ENCODE measurements at regions not wholly inside any gene's neighbourhood (a gene's known extent, or its start where the extent isn't known, plus 50 kb on each side); places are given as distances from the start of the nearest gene placed in this dataset.
"Not testable (repeated sequence)": the region's sequence is repeated elsewhere in the genome, so short reads cannot be mapped to it uniquely, and the experiment has no call there.

DNA sequence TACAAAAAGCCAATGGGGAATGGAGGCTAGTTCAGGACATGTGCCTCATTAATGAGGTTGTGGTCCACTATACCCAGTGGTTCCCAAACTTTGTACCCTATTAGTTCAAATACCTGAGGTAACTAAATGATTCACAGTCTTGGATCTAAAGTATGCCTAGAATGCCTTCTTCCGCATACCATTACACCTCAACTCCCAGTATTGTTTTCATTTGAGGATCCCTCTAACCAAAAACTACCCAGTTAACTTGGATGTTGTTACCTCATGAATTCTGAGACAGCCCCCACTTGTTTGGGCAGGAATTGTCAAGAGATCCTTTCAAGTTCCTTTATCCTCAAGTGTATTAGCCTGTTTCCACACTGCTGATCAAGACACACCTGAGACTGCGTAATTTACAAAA is 439.2 kb downstream of the PCDH10 start:
- Mint-ChIP-seq H3K4me1 (no peaks in the 10 kb centered on the region), H3K9me3 (peaks cover 2% of the 10 kb centered on the region), H3K4me3 (no peak overlapping the region), H3K36me3 (no peaks in the 10 kb centered on the region), H3K27ac (no peak overlapping the region)
- ATAC-seq (no peak), DNase-seq (ENCODE audit: low spot score in 2 of 2) (no peak)

GRCh38 chr4:133585323-133585722 is 436.2 kb downstream of the PCDH10 start:
- Mint-ChIP-seq H3K4me3 (no peak overlapping the region), H3K36me3 (no peaks in the 10 kb centered on the region), H3K4me1 (no peaks in the 10 kb centered on the region), H3K27ac (no peak overlapping the region), H3K9me3 (no peaks in the 10 kb centered on the region)
- DNase-seq (ENCODE audit: low spot score in 2 of 2): no peak
- no peak for ATAC-seq

DNA sequence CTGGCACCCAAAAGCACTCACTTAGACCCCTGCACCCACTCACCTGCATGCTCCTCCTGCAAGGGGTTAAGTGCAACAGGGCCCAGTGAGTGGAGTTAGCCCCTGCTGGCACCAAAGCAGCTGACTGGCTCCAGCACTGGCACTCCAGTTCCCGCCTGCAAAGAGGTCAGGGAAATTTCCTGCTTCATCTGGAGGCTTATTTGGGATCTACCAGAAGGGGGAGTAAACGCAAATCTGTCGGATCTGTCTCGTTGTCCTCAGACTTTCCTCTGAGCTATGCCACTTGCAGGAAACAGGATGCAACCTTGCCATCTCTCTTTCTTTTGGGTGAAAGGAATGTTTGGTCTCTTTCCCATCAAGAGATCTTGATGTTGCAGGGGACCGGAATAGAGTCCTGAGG is 435.6 kb downstream of the PCDH10 start:
- no peak for DNase-seq (ENCODE audit: low spot score in 2 of 2)
- ATAC-seq: no peak
- Mint-ChIP-seq H3K27ac (no peak overlapping the region), H3K4me3 (no peak overlapping the region), H3K36me3 (no peaks in the 10 kb centered on the region), H3K9me3 (peaks cover 4% of the 10 kb centered on the region), H3K4me1 (no peaks in the 10 kb centered on the region)

DNA sequence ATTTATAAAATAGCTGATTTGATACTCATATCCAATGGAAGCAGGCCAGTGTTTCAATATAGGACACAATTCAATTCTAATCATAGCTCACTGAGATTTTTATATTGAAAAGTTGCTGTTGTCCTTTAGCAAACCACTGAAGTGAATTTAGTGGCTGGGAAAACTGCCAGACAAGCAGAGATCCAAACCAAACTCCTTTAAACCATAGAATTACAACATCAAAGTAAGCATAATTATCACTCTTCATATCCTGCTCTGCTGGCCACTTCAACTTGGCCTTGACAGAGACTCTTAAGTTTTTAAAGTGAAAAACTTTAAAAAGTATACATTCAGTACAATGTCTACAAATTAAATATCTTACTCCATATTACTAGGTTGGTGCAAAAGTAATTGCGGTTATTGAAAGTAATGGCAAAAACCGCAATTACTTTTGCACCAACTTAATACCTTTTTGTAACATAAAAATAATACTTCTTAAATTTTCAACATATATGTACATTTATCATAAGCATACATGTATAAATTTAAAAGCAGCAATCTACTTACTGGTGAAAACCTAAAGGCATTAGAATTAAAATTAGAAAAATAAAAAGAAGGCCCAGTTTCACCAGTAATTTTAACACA is 433.0 kb downstream of the PCDH10 start:
- Mint-ChIP-seq H3K36me3 (no peaks in the 10 kb centered on the region), H3K4me1 (no peaks in the 10 kb centered on the region), H3K9me3 (peaks cover 12% of the 10 kb centered on the region), H3K4me3 (no peak overlapping the region), H3K27ac (no peak overlapping the region)
- DNase-seq (ENCODE audit: low spot score in 2 of 2): no peak
- ATAC-seq: no peak

DNA sequence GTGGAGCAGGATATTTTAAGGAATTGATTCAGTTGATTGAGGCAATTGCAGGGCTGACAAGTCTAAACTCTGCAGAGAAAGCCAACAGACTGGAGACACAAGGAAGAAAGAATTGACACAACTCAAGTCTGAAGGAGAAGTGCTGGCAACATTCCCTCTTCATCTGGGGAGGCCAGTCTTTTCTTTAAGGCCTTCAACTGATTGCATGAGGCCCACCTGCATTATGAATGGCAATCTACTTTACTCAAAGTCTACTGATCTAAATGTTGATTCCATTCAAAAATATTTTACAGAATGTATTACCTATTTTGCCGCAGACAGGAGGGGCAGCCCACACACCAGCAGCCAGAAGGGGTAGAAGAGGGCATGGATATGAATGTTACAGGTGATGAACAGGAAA is 425.2 kb downstream of the PCDH10 start:
- ATAC-seq: no peak
- Mint-ChIP-seq H3K4me1 (no peaks in the 10 kb centered on the region), H3K36me3 (no peaks in the 10 kb centered on the region), H3K27ac (no peak overlapping the region), H3K4me3 (no peak overlapping the region), H3K9me3 (peaks cover 11% of the 10 kb centered on the region)
- no peak for DNase-seq (ENCODE audit: low spot score in 2 of 2)

DNA sequence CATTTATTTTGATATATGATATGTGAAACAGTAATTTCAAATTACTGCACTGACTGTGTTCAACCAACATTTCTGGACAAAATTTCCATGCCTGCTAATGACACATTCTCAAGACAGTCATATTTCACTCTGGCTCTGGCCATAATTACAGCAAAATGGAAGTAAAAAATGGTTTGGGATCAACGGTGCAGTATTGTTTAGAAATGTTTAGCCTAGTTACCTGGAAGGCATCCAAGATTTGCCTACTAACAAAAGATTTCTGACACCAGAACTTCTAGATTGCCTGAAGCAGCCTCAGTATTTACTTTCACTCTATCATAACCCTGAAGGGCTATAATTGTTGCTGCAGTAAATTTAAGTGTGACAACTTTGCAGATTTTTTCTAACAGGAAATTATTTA is 416.3 kb downstream of the PCDH10 start:
- peaks cover 10% of the 10 kb centered on the region for H3K9me3 Mint-ChIP-seq
- H3K27ac Mint-ChIP-seq: no peak overlapping the region
- ATAC-seq (no peak), DNase-seq (ENCODE audit: low spot score in 2 of 2) (no peak)
- H3K36me3 Mint-ChIP-seq: no peaks in the 10 kb centered on the region
- no peak overlapping the region for H3K4me3 Mint-ChIP-seq
- H3K4me1 Mint-ChIP-seq: no peaks in the 10 kb centered on the region

DNA sequence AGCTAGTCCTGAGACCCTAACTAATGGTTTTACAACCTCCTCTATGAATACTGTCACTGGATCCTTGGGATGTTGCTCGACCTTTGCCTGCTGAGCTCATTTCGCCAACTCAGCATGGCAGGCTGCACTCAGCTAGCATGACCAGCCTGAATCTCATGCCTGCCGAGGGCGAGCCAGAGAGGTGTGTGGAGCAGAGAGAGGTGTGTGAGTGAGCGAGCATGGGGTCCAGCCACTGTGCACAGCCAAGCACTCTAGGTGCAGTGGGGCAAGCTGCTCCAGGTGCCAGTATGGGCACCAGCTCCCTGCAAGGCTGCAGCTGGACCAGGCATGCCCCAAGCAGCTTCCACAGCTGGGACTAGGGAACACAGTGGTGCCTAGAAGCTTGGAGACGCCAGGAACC is 410.9 kb downstream of the PCDH10 start:
- Mint-ChIP-seq H3K4me3 (no peak overlapping the region), H3K36me3 (no peaks in the 10 kb centered on the region), H3K27ac (no peak overlapping the region), H3K9me3 (peaks cover 11% of the 10 kb centered on the region), H3K4me1 (no peaks in the 10 kb centered on the region)
- no peak for DNase-seq (ENCODE audit: low spot score in 2 of 2)
- peak; percentile 48 for ATAC-seq

DNA sequence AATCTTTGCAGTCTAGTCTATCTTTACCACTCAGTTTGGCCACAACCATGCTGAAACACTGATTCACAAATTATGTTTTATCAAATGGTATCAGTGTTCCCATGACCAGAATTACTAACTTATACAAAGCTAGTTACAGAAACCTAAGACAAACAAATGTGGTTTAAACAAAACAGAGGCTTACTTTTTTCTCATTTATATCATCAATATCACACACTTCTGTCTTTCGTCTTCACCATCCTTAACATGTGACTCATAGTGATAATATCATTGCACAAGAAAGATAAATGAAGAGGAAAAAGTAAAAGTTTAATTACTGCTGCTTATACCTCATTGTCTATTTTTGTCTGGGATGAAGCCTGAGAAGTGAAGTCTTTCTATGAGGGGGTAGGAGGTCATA is 406.6 kb downstream of the PCDH10 start:
- H3K36me3 Mint-ChIP-seq: no peaks in the 10 kb centered on the region
- H3K27ac Mint-ChIP-seq: no peak overlapping the region
- H3K4me1 Mint-ChIP-seq: no peaks in the 10 kb centered on the region
- H3K9me3 Mint-ChIP-seq: peaks cover 5% of the 10 kb centered on the region
- ATAC-seq (no peak), DNase-seq (ENCODE audit: low spot score in 2 of 2) (no peak)
- H3K4me3 Mint-ChIP-seq: no peak overlapping the region

- H3K4me1 Mint-ChIP-seq: no peaks in the 10 kb centered on the region
- no peak for ATAC-seq
Observed at GRCh38 chr4:133550436-133550835, 401.3 kb downstream of the PCDH10 start.

DNA sequence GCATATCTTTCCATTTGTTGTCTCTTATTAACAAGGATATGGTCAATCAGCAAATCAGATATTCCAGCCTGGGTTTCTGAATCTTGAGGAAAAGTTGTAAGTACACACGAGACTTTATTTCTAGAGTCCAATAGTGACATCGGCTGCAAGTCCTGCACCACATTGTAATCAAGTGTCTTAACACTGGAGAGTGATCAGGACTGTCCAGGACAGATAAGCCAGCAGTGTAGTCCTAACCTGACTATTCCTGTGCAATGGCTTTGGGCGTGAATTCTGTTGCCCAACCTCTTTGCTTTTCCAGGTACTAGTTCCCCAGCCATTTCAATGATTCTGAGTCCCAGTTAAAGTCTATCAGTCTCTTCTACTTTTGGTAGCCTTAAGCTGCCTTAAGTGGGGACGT is 395.0 kb downstream of the PCDH10 start:
- no peaks in the 10 kb centered on the region for H3K36me3 Mint-ChIP-seq
- H3K9me3 Mint-ChIP-seq: peaks cover 16% of the 10 kb centered on the region
- no peaks in the 10 kb centered on the region for H3K4me1 Mint-ChIP-seq
- H3K27ac Mint-ChIP-seq: no peak overlapping the region
- DNase-seq (ENCODE audit: low spot score in 2 of 2) (no peak), ATAC-seq (no peak)
- no peak overlapping the region for H3K4me3 Mint-ChIP-seq

More at GRCh38 chr4:133550436-133550835, 401.3 kb downstream of the PCDH10 start:
- DNase-seq (ENCODE audit: low spot score in 2 of 2): no peak
- no peak overlapping the region for H3K27ac Mint-ChIP-seq
- H3K4me3 Mint-ChIP-seq: no peak overlapping the region
- no peaks in the 10 kb centered on the region for H3K36me3 Mint-ChIP-seq
- H3K9me3 Mint-ChIP-seq: peaks cover 3% of the 10 kb centered on the region

- Mint-ChIP-seq H3K36me3 (no peaks in the 10 kb centered on the region), H3K4me1 (no peaks in the 10 kb centered on the region), H3K4me3 (no peak overlapping the region), H3K9me3 (peaks cover 22% of the 10 kb centered on the region), H3K27ac (no peak overlapping the region)
- ATAC-seq: no peak
- DNase-seq (ENCODE audit: low spot score in 2 of 2): no peak
Observed at GRCh38 chr4:133537780-133538281, 388.7 kb downstream of the PCDH10 start.

DNA sequence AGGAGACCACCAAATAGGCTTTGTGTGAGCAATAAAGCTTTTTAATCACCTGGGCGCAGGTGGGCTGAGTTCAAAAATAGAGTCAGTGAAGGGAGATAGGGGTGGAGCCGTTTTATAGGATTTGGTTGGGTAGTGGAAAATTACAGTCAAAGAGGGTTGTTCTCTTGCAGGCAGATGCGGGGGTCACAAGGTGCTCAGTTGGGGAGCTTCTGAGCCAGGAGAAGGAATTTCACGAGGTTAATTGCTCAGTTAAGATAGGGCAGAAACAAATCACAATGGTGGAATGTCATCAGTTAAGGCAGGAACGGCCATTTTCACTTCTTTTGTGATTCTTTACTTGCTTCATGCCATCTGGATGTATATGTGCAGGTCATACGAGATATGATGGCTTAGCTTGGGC is 385.1 kb downstream of the PCDH10 start:
- ATAC-seq; H3K4me1 Mint-ChIP-seq; H3K4me3 Mint-ChIP-seq; H3K27ac Mint-ChIP-seq; H3K36me3 Mint-ChIP-seq; DNase-seq (ENCODE audit: low spot score in 2 of 2): not testable (repeated sequence)
- H3K9me3 Mint-ChIP-seq: peaks cover 27% of the 10 kb centered on the region

DNA sequence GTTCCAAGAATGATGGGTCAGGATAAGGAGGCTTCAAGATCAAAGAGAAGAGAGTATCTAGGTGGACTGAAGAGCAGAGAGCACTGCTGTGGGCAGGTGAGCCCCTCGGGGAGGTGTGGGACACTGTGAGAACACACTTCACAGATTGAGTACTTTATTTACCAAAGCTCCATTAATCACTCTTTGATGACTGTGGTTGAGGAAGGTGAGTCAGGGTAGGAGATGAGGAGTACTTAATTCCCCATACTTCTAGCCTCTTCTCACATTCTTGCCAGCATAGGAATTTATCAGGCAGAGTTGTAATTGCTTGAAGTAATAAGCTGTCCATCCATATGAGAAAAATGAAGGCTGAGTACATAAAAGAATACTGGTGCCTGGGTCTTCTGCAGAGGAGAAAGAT is 375.3 kb downstream of the PCDH10 start:
- no peaks in the 10 kb centered on the region for H3K36me3 Mint-ChIP-seq
- no peak overlapping the region for H3K27ac Mint-ChIP-seq
- no peak overlapping the region for H3K4me3 Mint-ChIP-seq

DNA sequence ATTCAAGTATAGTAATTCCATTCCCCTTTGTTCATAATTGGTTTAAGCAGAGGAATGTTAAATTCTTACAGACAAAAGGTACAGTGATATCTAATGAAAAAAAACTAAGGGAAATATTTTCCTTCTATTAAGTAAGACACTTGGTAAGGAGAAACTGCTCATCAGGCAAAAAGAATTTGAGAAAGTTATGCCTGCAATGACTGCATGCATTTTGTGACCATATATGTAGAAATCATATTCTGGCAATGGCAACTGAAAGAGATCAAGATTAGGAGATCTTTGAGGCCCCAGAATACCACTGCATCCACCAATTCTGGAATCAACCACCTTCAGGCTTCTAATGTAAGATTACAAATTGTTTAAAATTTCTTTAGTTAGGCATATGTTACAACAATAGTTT is 364.8 kb downstream of the PCDH10 start:
- no peak for ATAC-seq
- H3K4me3 Mint-ChIP-seq: no peak overlapping the region
- no peak for DNase-seq (ENCODE audit: low spot score in 2 of 2)
- H3K27ac Mint-ChIP-seq: no peak overlapping the region
- no peaks in the 10 kb centered on the region for H3K4me1 Mint-ChIP-seq
- peaks cover 13% of the 10 kb centered on the region for H3K9me3 Mint-ChIP-seq
- H3K36me3 Mint-ChIP-seq: no peaks in the 10 kb centered on the region

More for the DNA sequence above, 375.3 kb downstream of the PCDH10 start:
- Mint-ChIP-seq H3K4me1 (no peaks in the 10 kb centered on the region), H3K9me3 (peaks cover 4% of the 10 kb centered on the region)
- DNase-seq (ENCODE audit: low spot score in 2 of 2) (no peak), ATAC-seq (no peak)

DNA sequence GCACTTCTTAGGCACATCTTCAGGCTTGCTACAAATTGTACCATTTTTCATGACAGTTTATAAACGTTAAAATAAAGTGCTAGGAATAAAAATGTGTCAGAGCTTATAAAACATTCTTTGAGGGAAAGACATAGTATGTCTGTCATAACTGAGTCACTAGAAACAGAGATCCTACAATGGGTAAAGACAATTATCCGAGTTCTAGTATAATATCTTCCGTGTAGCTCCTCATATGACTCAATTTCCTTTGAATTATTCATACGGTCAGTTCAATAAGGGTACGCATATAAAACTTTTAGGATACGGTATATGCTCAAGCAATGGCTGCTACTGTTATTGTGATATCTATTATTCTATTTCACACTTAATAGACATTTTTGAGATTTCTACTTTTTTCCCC is 349.1 kb downstream of the PCDH10 start:
- no peak for ATAC-seq
- Mint-ChIP-seq H3K27ac (no peak overlapping the region), H3K36me3 (no peaks in the 10 kb centered on the region), H3K4me1 (no peaks in the 10 kb centered on the region), H3K4me3 (no peak overlapping the region), H3K9me3 (peaks cover 10% of the 10 kb centered on the region)
- DNase-seq (ENCODE audit: low spot score in 2 of 2): no peak

GRCh38 chr4:133493776-133494175 is 344.7 kb downstream of the PCDH10 start:
- ATAC-seq (no peak), DNase-seq (ENCODE audit: low spot score in 2 of 2) (no peak)
- Mint-ChIP-seq H3K36me3 (no peaks in the 10 kb centered on the region), H3K27ac (no peak overlapping the region), H3K9me3 (peaks cover 8% of the 10 kb centered on the region), H3K4me3 (no peak overlapping the region), H3K4me1 (no peaks in the 10 kb centered on the region)

- Mint-ChIP-seq H3K27ac (no peak overlapping the region), H3K4me1 (no peaks in the 10 kb centered on the region), H3K36me3 (no peaks in the 10 kb centered on the region), H3K9me3 (peaks cover 8% of the 10 kb centered on the region), H3K4me3 (no peak overlapping the region)
- no peak for ATAC-seq
- DNase-seq (ENCODE audit: low spot score in 2 of 2): no peak
Observed at GRCh38 chr4:133493241-133493640, 344.1 kb downstream of the PCDH10 start.

Data from stimulated activated effector memory CD8-positive, alpha-beta T cell treated with anti-CD3 and anti-CD28 coated beads, Interleukin-12 subunit alpha, Interleukin-12 subunit beta, amount 100 ng/mL, for 72 hours (primary cell).